ENCODE measurements at regions not wholly inside any gene's neighbourhood (a gene's known extent, or its start where the extent isn't known, plus 50 kb on each side); places are given as distances from the start of the nearest gene placed in this dataset.

DNA sequence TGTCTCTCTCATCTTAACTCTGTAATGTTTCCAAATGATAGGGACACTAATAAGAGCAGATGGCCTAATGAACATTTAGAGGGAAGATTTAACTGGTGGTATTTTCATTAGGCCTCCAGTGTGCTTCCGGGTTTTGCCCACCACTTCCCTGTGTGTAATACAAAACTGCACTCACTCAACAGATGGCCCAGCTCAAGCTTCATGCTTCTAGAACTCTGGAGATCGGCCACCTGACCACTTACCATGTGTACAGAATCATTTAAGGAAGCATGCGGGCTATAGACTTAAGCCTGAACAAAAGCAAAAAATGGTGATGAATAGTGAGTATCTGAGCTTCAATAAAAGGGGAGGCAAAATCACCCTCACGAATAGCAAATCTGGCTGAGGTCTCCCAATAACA lies 89.3 kb downstream of the SH2D1A start:
- TF ChIP-seq, protein P1, sequence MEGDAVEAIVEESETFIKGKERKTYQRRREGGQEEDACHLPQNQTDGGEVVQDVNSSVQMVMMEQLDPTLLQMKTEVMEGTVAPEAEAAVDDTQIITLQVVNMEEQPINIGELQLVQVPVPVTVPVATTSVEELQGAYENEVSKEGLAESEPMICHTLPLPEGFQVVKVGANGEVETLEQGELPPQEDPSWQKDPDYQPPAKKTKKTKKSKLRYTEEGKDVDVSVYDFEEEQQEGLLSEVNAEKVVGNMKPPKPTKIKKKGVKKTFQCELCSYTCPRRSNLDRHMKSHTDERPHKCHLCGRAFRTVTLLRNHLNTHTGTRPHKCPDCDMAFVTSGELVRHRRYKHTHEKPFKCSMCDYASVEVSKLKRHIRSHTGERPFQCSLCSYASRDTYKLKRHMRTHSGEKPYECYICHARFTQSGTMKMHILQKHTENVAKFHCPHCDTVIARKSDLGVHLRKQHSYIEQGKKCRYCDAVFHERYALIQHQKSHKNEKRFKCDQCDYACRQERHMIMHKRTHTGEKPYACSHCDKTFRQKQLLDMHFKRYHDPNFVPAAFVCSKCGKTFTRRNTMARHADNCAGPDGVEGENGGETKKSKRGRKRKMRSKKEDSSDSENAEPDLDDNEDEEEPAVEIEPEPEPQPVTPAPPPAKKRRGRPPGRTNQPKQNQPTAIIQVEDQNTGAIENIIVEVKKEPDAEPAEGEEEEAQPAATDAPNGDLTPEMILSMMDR (optimal IDR thresholded peaks at IDR 0.05 in 1 of 3, IDR thresholded peaks at IDR 0.05 in 1 of 3, conservative IDR thresholded peaks at IDR 0.05 in 1 of 3; ENCODE audit: extremely low read depth in 1 of 3, insufficient read depth in 2 of 3, low read length in 3 of 3): no peak
- no peak for TF ChIP-seq EZH2 (IDR thresholded peaks at IDR 0.05; ENCODE audit: low read length)
